ENCODE measurements at regions not wholly inside any gene's neighbourhood (a gene's known extent, or its start where the extent isn't known, plus 50 kb on each side); places are given as distances from the start of the nearest gene placed in this dataset.

DNA sequence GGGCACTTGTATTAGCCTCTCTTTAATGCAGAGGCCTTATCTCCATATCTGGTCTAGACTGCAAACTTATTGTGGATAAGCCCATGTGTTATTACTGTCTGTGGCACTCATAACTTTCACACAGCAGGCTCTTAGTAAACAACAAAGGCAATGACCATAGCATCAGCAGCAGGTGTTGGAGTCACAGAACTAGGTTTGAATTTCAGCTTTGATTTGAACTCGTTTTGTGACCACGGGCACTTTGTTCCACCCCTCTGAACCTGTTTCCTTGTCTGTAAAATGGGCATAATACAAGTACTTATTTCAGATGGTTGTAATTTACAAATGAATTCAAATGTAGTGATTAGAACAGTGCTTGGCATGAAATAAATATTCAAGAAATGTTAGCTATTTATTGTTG is 121.8 kb upstream of the C1GALT1C1 start:
- TF ChIP-seq, protein P1, sequence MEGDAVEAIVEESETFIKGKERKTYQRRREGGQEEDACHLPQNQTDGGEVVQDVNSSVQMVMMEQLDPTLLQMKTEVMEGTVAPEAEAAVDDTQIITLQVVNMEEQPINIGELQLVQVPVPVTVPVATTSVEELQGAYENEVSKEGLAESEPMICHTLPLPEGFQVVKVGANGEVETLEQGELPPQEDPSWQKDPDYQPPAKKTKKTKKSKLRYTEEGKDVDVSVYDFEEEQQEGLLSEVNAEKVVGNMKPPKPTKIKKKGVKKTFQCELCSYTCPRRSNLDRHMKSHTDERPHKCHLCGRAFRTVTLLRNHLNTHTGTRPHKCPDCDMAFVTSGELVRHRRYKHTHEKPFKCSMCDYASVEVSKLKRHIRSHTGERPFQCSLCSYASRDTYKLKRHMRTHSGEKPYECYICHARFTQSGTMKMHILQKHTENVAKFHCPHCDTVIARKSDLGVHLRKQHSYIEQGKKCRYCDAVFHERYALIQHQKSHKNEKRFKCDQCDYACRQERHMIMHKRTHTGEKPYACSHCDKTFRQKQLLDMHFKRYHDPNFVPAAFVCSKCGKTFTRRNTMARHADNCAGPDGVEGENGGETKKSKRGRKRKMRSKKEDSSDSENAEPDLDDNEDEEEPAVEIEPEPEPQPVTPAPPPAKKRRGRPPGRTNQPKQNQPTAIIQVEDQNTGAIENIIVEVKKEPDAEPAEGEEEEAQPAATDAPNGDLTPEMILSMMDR (conservative IDR thresholded peaks at IDR 0.05 in 1 of 2, IDR thresholded peaks at IDR 0.05 in 1 of 2; ENCODE audit: low read depth in 1 of 2, low read length in 2 of 2) = no peak
- no peak for TF ChIP-seq EZH2 (IDR thresholded peaks at IDR 0.05; ENCODE audit: low read length, missing control alignments)
